Mesothelial cell of epicardium (in vitro differentiated cells): ENCODE measurements at regions not wholly inside any gene's neighbourhood (a gene's known extent, or its start where the extent isn't known, plus 50 kb on each side); places are given as distances from the start of the nearest gene placed in this dataset.

Experiments used
- DNase-seq, 2 experiments: peaks; one replicate each; pipeline ENCODE4 v3.0.0; 2021; ENCODE audit warnings: low spot score in 2 of 2; ENCODE audit not compliant: unreplicated experiment in 2 of 2
- H3K27ac Mint-ChIP-seq: 2 replicates; pipeline ENCODE4 v1.8.0; 2021; ENCODE audit warnings: mixed read lengths
- H3K27me3 Mint-ChIP-seq: 2 replicates; pipeline ENCODE4 v1.8.0; 2021; ENCODE audit warnings: low read depth, mixed read lengths
- H3K36me3 Mint-ChIP-seq: 2 replicates; pipeline ENCODE4 v1.8.0; 2021; ENCODE audit warnings: mixed read lengths
- H3K4me1 Mint-ChIP-seq: 2 replicates; pipeline ENCODE4 v1.8.0; 2021; ENCODE audit warnings: mixed read lengths
- H3K4me3 Mint-ChIP-seq: 2 replicates; pipeline ENCODE4 v1.8.0; 2021; ENCODE audit warnings: mild to moderate bottlenecking, moderate library complexity, mixed read lengths
- H3K9me3 Mint-ChIP-seq: 2 replicates; pipeline ENCODE4 v1.8.0; 2021; ENCODE audit warnings: mixed read lengths
- TF ChIP-seq, protein P1 (sequence below): fragments of 200-600 bp; sonication (generic); IDR thresholded peaks from one replicate; pipeline ENCODE4 v1.5.0; 2021; ENCODE audit warnings: antibody characterized with exemption; ENCODE audit not compliant: unreplicated experiment

DNA sequence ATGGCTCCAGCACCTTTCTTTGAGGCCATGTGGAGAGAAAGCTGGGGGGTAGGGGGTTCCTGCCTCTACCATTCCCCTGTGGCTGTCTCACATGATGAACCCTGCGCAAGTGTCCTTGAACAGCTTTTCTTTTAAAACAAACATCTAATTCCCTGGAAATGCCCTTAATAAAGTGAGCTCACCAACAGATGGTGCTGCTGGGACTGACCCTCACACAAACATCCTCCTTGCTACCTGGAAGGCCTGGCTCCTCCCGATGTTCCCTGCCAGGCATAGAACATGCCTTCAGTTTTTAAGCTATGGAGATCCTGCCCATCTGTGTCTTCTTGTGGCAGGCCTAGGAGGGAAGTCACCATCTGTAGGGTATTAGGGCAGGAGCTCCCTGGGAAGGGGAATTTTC, 60.7 kb upstream of the GATA6 start:
- H3K9me3 Mint-ChIP-seq: no peaks in the 10 kb centered on the region
- TF ChIP-seq, protein P1, sequence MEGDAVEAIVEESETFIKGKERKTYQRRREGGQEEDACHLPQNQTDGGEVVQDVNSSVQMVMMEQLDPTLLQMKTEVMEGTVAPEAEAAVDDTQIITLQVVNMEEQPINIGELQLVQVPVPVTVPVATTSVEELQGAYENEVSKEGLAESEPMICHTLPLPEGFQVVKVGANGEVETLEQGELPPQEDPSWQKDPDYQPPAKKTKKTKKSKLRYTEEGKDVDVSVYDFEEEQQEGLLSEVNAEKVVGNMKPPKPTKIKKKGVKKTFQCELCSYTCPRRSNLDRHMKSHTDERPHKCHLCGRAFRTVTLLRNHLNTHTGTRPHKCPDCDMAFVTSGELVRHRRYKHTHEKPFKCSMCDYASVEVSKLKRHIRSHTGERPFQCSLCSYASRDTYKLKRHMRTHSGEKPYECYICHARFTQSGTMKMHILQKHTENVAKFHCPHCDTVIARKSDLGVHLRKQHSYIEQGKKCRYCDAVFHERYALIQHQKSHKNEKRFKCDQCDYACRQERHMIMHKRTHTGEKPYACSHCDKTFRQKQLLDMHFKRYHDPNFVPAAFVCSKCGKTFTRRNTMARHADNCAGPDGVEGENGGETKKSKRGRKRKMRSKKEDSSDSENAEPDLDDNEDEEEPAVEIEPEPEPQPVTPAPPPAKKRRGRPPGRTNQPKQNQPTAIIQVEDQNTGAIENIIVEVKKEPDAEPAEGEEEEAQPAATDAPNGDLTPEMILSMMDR: no peak
- peaks cover 8% of the 10 kb centered on the region for H3K4me1 Mint-ChIP-seq
- no peak for DNase-seq
- H3K4me3 Mint-ChIP-seq: no peak overlapping the region
- H3K36me3 Mint-ChIP-seq: no peaks in the 10 kb centered on the region
- H3K27ac Mint-ChIP-seq: no peak overlapping the region
- no peaks in the 10 kb centered on the region for H3K27me3 Mint-ChIP-seq

DNA sequence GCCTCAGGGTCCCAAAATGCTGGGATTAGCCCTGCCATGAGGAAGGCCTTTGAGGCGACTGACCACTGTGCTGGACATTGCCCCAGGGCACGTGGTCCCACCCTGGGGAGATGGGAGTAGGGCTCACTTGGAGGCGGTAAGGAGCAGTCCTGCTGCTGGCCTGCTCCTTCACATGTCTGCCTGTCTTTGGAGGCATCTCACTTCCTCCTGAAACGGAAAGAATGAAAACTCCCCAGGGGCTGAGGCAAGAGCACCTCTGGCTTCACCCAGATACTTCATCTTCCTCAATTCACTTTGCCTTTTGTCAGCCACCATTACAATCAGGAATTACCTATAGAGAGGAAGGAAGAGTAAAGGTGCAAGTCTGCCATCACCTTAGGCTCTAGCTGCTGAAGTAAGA, 59.9 kb upstream of the GATA6 start:
- DNase-seq: no peak
- Mint-ChIP-seq H3K9me3 (no peaks in the 10 kb centered on the region), H3K4me1 (peaks cover 5% of the 10 kb centered on the region), H3K36me3 (no peaks in the 10 kb centered on the region), H3K27ac (no peak overlapping the region), H3K4me3 (no peak overlapping the region), H3K27me3 (no peaks in the 10 kb centered on the region)
- TF ChIP-seq, protein P1: no peak

DNA sequence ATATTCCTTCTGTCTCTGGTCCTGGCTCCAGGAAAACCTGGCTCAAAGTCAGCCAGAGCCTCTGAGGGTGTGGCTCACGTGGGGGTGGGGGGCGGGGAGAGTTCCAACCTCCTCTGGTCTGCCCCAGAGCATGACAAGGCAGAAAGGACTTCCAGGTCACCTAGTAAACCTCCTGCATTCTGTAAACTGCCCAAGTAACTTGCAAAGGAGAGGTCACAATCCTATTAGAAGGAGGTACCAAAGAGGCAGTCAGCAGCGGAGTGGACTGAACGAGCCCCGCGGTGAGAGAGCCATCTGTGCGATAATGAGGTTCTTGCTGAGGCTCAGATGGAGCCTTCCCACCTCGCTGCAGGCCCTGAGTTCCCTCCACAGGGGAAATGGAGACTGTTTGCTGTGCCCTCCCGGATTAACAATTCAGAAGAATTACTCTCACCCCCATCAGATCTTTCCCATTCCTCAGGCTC, 58.9 kb upstream of the GATA6 start:
- Mint-ChIP-seq H3K36me3 (no peaks in the 10 kb centered on the region), H3K27me3 (peaks cover 3% of the 10 kb centered on the region), H3K4me1 (peaks cover 10% of the 10 kb centered on the region), H3K4me3 (no peak overlapping the region), H3K9me3 (no peaks in the 10 kb centered on the region), H3K27ac (no peak overlapping the region)
- TF ChIP-seq, protein P1: no peak
- DNase-seq: no peak

DNA sequence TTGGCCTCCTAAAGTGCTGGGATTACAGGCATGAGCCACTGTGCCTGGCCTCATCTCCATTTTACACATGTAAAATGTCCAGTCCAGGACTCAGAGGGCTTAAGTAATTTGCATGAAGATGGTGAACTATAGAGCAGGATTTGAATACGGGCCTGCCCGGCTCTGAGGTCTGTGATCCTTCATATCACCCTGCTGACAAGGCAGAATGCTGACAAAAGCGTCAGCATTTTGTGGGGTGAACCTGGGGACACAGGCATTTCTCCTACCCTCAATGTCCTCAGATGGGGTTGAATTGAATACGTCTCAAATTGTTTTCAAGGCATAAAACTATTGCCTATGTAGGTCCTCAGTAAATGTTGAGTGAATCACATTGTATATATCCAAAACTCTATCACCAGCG, 57.2 kb upstream of the GATA6 start:
- TF ChIP-seq, protein P1: no peak
- no peaks in the 10 kb centered on the region for H3K36me3 Mint-ChIP-seq
- no peak overlapping the region for H3K4me3 Mint-ChIP-seq
- peaks cover 10% of the 10 kb centered on the region for H3K4me1 Mint-ChIP-seq
- no peak for DNase-seq
- H3K27ac Mint-ChIP-seq: no peak overlapping the region
- H3K9me3 Mint-ChIP-seq: no peaks in the 10 kb centered on the region
- H3K27me3 Mint-ChIP-seq: peaks cover 3% of the 10 kb centered on the region

DNA sequence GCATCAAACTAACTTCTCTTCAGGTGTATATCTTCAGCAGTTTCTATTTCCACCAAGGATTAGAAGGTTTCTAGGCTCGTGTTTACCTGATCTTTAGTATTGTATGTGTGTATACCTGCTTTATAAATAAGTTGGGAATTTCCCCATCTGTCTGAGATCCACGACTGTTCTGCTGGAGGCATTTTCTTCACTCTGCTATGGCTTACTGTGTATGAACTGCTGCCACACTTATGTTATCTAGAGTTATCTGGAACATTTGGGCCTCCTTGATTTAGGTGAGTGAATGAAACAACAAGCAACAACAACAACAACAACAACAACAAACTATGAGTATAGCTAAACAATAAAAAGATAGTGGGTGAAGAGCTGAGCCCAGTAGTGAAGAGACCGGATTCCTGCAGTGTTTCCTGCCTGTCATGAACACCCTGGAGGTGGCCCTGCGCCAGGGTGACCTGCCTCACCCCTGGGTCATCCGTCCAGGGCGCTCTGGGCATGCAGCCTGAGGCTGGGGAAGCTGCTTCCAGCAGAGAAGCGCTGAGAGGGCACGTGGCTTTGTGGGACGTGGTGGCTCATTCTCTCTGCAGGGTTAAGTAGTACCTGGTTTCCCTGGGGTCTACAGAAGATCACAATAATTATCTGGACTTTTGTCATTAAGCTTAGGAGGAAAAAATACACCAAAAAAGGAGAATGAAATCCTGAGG, 56.1 kb upstream of the GATA6 start:
- H3K36me3 Mint-ChIP-seq: no peaks in the 10 kb centered on the region
- no peaks in the 10 kb centered on the region for H3K9me3 Mint-ChIP-seq
- DNase-seq: no peak
- no peak overlapping the region for H3K4me3 Mint-ChIP-seq
- peaks cover 10% of the 10 kb centered on the region for H3K4me1 Mint-ChIP-seq
- peaks cover 3% of the 10 kb centered on the region for H3K27me3 Mint-ChIP-seq
- TF ChIP-seq, protein P1: no peak
- H3K27ac Mint-ChIP-seq: no peak overlapping the region
